ENCODE measurements at regions not wholly inside any gene's neighbourhood (a gene's known extent, or its start where the extent isn't known, plus 50 kb on each side); places are given as distances from the start of the nearest gene placed in this dataset.

DNA sequence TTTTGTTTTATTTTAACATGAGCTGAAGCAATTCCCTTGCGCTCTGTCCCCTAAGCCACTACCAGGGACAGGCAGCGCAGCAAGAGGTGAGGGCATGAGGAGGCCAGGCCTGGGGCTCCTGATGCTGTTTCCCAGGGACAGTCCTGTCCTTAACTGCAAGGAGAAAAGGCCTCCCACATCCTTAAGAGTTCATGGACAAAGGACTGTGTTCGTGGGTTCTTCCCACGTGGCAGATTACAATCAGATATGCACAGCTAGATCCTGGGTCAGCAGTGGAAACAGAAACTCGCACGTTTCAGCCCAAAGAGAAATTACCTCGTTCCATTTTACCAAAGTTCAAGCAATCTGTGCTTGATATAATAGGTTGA, 85.8 kb downstream of the MIS18A start:
- 33 to 97% (median 77%) methylated on average over 2 to 6 of the region's 7 CpGs; no CpG with 5 or more reads in 2 of the 10 experiments for WGBS, 10 experiments
- H3K4me1 ChIP-seq (replicated peaks in 1 of 2) = no peaks in the 10 kb centered on the region
- H3K27ac ChIP-seq = no peak overlapping the region
- no peak overlapping the region for H3K4me3 ChIP-seq
- no peak for ATAC-seq (replicated peaks in 6 of 8)
- in situ Hi-C loops (cut with MboI; ENCODE audit: low pct_unique_long_range_greater_than_20kb in 2 of 9, low sequenced_read_pairs in 9 of 9, unreplicated experiment in 9 of 9) = loop anchor here in 1 of 9 experiments (25.0 kb wide), 1 partner anchor 106 kb away; no protein-coding TSS in a partner anchor

DNA sequence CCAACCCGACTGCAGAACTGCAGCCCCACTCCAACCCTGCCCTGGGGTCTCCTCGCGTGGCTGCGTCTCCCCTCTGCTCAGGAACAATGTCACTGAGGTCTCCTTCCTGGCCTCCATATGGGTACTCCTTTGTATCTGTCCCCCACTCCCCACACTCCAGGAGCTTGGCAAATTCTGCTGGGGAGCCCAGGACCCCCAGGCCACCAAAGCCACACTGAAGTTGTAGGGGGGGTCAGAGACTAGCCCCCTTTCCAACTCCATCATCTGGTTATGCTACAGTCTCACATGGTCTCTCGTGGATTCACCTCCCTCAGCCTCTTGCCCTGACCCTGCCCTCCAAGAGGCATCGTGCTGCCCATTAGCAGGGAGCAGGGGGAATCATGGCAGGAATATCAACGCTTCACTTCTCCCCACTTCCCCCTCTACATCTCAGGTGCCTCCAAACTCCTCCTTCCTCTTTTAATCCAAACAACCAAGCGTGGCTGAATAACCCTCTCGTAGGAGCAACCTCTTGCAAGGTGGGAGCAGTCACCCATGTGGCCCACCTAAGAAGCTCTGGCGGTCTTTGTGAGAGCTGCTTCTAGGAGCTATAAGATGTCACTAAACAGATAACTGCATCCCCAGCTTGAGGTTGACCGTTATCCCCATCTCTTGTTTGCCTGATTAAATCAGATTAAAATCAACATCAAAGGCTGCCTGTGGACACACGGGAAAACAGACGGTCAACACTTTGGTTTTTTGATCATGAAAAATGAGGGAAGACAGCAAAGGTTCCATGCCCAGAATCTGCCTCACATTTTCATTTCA, 86.4 kb downstream of the MIS18A start:
- Histone ChIP-seq H3K4me3 (no peak overlapping the region), H3K27ac (no peak overlapping the region), H3K4me1 (replicated peaks in 1 of 2) (peaks cover 1 to 5% of the 10 kb centered on the region in 2 donors)
- ATAC-seq (replicated peaks in 6 of 8) = no peak
- 53 to 96% (median 72%) methylated on average over 1 to 8 of the region's 13 CpGs; no CpG with 5 or more reads in 1 of the 10 experiments for WGBS, 10 experiments
- in situ Hi-C loops (cut with MboI; ENCODE audit: low pct_unique_long_range_greater_than_20kb in 2 of 9, low sequenced_read_pairs in 9 of 9, unreplicated experiment in 9 of 9) = loop anchor here in 1 of 9 experiments (25.0 kb wide), 1 partner anchor 105 kb away; no protein-coding TSS in a partner anchor

DNA sequence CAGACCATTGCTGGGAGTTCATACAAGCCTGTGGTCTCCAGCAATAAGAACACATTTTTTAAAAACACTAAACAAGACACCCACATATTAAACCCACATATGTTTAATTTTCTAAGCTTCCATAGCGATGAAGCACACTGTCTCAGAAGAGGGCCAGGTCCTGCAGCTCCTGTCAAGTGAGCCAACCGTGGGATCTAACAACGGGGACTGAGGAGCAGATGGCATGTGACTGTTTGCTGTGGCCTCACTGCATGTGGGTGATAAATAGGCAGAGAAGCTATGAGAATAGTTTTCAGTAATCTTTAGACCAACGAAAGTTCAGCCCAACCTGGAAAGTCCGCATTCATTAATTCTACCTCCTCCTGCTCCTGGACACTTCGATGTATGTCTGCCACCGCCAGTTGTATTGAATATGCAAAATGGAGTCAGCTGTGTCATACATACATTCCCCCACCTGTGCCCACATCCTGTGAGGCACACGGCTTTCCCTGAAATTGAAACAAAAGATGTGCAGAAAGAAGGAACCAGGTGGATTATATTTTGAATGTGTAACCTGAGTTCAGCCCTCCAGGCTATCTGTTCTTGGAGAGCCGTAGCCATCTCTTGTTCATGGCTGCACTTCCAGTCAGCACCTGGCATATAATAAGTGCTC, 88.2 kb downstream of the MIS18A start:
- in situ Hi-C loops (cut with MboI; ENCODE audit: low pct_unique_long_range_greater_than_20kb in 2 of 9, low sequenced_read_pairs in 9 of 9, unreplicated experiment in 9 of 9) = loop anchor here in 1 of 9 experiments (25.0 kb wide), 1 partner anchor 103 kb away; no protein-coding TSS in a partner anchor
- peak in 1 of 8 experiments; percentile 37 for ATAC-seq (replicated peaks in 6 of 8)
- WGBS, 10 experiments = 0 to 100% (median 71%) methylated on average over 1 to 8 of the region's 9 CpGs; no CpG with 5 or more reads in 2 of the 10 experiments
- Histone ChIP-seq H3K4me1 (replicated peaks in 1 of 2) (peaks cover 15 to 20% of the 10 kb centered on the region in 2 donors), H3K4me3 (no peak overlapping the region), H3K27ac (no peak overlapping the region)

DNA sequence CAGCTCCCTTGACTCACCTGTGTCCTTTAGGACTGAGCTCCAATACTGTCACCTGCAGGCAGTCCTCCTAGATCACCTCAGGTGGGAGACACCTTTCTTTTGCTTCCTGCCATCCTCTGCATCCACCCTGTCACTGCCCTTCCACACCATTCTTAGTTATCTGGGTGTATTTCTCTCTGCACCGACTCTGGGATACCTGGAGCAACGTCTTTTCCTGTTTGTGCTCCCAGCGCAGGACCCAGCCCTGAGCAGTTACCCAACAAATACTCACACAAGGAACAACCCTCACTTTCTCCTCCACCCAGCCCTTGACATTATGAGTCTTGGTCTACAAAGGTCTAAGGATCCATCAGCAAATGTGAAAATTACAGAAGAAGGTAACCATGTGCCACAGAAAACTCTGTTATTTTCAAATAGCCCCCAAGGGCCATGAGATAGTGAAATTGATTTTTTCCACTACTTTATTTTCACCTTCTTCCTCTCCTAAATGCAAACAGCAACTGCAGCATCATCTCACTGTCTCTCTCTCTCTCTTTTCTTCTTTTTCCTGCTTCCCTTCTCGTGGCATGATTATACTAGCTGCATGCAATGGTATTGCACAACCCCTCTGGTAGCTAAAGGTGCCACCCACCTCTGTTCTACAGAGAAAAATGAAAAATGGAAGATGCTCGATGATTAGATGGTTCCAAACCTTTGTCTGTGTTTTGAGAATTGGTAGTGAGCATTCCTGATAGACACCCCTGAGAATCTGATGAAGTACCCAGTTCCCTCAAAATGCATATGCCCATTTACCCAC, 89.0 kb downstream of the MIS18A start:
- Histone ChIP-seq H3K27ac (no peak overlapping the region), H3K4me1 (replicated peaks in 1 of 2) (peaks cover 15 to 20% of the 10 kb centered on the region in 2 donors), H3K4me3 (no peak overlapping the region)
- in situ Hi-C loops (cut with MboI; ENCODE audit: low pct_unique_long_range_greater_than_20kb in 2 of 9, low sequenced_read_pairs in 9 of 9, unreplicated experiment in 9 of 9) = loop anchor here in 1 of 9 experiments (25.0 kb wide), 1 partner anchor 103 kb away; no protein-coding TSS in a partner anchor
- 28 to 100% (median 71%) methylated on average over 1 to 5 of the region's 5 CpGs for WGBS, 10 experiments
- no peak for ATAC-seq (replicated peaks in 6 of 8)

DNA sequence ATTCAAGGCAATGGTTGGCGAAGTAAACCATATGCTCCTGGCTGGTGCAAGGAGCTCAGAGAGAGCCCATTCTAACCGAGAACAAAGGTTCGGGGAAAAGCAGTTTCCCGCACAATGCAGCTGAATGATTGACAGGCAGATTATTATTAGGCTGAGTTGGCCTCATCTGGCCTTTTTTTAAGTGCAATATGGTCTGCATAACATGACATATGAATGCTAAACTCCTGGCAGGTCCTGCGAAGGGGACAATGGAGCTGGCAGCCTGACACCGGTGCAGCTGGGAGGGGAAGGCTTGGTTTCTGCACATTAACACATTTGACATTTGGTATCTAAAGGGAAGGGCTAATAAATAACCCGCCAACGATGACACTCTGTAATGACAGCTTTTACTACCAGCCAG, 92.0 kb downstream of the MIS18A start:
- in situ Hi-C loops (cut with MboI; ENCODE audit: low pct_unique_long_range_greater_than_20kb in 2 of 9, low sequenced_read_pairs in 9 of 9, unreplicated experiment in 9 of 9) = loop anchor here in 1 of 9 experiments (25.0 kb wide), 1 partner anchor 100 kb away; no protein-coding TSS in a partner anchor

DNA sequence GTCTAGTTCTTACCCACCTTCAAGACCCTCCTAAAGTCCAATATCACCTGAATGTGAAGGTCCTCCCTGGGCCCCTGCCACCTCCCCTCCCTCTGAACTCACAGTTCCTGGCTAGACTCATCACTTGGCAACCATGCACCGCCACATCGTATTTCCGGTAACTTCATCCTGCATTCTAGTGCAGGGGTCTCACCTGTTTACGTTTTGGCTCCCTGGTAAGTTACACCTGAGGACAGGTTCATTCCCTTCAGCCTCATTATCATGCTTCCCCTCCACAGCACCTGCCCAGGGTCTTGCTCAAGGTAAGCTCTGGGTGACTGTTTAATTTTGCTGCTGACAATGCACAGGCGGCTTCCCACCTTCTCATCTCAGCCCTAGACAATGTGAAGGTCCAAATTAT, 93.1 kb downstream of the MIS18A start:
- Histone ChIP-seq H3K4me3 (no peak overlapping the region), H3K27ac (no peak overlapping the region), H3K4me1 (replicated peaks in 1 of 2) (peaks cover 15 to 20% of the 10 kb centered on the region in 2 donors)
- 0 to 100% (median 93%) methylated on average over 1 to 4 of the region's 5 CpGs; no CpG with 5 or more reads in 5 of the 10 experiments for WGBS, 10 experiments
- in situ Hi-C loops (cut with MboI; ENCODE audit: low pct_unique_long_range_greater_than_20kb in 2 of 9, low sequenced_read_pairs in 9 of 9, unreplicated experiment in 9 of 9) = loop anchor here in 1 of 9 experiments (25.0 kb wide), 1 partner anchor 98 kb away; no protein-coding TSS in a partner anchor
- no peak for ATAC-seq (replicated peaks in 6 of 8)

More for the DNA sequence above, 92.0 kb downstream of the MIS18A start:
- peaks cover 15 to 20% of the 10 kb centered on the region in 2 donors for H3K4me1 ChIP-seq (replicated peaks in 1 of 2)
- H3K27ac ChIP-seq = peak overlapping the region; percentile 42 to 59
- 4 to 64% (median 9%) methylated on average over 3 to 7 of the region's 8 CpGs; no CpG with 5 or more reads in 2 of the 10 experiments for WGBS, 10 experiments
- peak in 6 of 8 experiments; percentile 24 to 94 (median 90) for ATAC-seq (replicated peaks in 6 of 8)
- H3K4me3 ChIP-seq = no peak overlapping the region

DNA sequence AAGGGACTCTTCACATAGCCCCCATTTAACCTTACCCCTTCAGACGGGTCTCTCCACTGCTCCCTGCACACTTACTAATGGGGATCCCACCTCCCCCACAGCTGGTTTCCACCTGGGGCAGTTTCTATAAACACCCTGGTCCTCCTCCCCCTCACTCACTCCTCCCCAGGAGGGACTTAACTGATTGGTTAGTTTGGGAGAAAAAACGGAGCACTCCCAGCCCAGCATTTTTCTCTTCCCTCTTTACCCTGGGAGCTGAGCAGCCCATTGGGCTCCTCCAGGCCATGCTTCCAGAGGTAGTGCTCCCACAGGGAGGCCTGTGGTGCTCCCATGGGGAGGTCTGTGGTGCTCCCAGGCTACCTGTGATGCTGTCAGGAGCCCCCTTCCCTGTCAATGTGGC, 93.7 kb downstream of the MIS18A start:
- Histone ChIP-seq H3K4me1 (replicated peaks in 1 of 2) (peaks cover 15 to 20% of the 10 kb centered on the region in 2 donors), H3K4me3 (no peak overlapping the region), H3K27ac (no peak overlapping the region)
- 0 to 100% (median 93%) methylated on average over 1 of the region's 2 CpGs; no CpG with 5 or more reads in 6 of the 10 experiments for WGBS, 10 experiments
- ATAC-seq (replicated peaks in 6 of 8) = no peak
- in situ Hi-C loops (cut with MboI; ENCODE audit: low pct_unique_long_range_greater_than_20kb in 2 of 9, low sequenced_read_pairs in 9 of 9, unreplicated experiment in 9 of 9) = loop anchor here in 1 of 9 experiments (25.0 kb wide), 1 partner anchor 98 kb away; no protein-coding TSS in a partner anchor

DNA sequence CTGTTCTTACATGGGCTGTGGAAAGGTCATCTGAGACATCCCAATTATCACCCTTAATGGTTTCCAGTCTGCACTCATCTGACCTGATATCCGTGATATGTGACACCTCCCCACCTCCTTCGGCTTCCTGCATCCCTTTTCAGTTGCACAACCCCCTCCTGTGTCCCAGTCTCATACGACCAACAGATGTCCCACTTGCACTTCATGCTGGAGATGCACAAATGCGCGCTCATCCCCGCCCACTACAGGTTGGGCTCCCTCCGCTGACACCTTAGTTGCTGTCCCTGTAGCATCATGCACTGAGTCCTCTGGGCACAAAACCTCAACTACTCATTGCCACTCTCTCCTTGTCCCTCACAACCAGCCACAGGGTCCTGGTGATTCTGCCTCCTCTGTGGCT, 94.4 kb downstream of the MIS18A start:
- Histone ChIP-seq H3K27ac (no peak overlapping the region), H3K4me3 (no peak overlapping the region), H3K4me1 (replicated peaks in 1 of 2) (peaks cover 15 to 20% of the 10 kb centered on the region in 2 donors)
- in situ Hi-C loops (cut with MboI; ENCODE audit: low pct_unique_long_range_greater_than_20kb in 2 of 9, low sequenced_read_pairs in 9 of 9, unreplicated experiment in 9 of 9) = loop anchor here in 1 of 9 experiments (25.0 kb wide), 1 partner anchor 97 kb away; no protein-coding TSS in a partner anchor
- WGBS, 10 experiments = 0 to 91% (median 69%) methylated on average over 1 to 6 of the region's 7 CpGs; no CpG with 5 or more reads in 5 of the 10 experiments
- ATAC-seq (replicated peaks in 6 of 8) = peak in 1 of 8 experiments; percentile 83

DNA sequence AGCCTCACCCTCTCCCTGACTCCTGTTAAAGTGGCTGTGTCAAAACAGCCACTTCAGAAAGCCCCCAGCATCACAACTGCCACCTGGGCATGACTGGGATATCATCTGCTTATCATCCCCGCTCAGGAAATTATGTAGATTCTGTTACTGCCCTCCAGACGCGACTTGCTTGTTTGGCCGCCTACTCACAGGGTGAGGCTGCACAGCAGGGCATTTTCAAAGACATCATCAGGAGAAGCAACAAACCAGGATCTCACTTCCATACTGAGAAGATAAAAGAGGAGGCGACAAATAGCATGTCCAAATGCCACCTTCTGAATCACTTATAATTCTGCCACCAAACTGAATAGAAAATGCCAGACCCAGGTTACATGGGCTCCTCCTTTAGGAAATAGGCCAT, 94.8 kb downstream of the MIS18A start:
- Histone ChIP-seq H3K4me3 (no peak overlapping the region), H3K27ac (no peak overlapping the region), H3K4me1 (replicated peaks in 1 of 2) (peaks cover 15 to 20% of the 10 kb centered on the region in 2 donors)
- peak in 2 of 8 experiments; percentile 31 to 68 for ATAC-seq (replicated peaks in 6 of 8)
- in situ Hi-C loops (cut with MboI; ENCODE audit: low pct_unique_long_range_greater_than_20kb in 2 of 9, low sequenced_read_pairs in 9 of 9, unreplicated experiment in 9 of 9) = loop anchor here in 1 of 9 experiments (25.0 kb wide), 1 partner anchor 97 kb away; no protein-coding TSS in a partner anchor
- WGBS, 10 experiments = 23 to 98% (median 59%) methylated on average over 4 to 5 of the region's 5 CpGs; no CpG with 5 or more reads in 4 of the 10 experiments

DNA sequence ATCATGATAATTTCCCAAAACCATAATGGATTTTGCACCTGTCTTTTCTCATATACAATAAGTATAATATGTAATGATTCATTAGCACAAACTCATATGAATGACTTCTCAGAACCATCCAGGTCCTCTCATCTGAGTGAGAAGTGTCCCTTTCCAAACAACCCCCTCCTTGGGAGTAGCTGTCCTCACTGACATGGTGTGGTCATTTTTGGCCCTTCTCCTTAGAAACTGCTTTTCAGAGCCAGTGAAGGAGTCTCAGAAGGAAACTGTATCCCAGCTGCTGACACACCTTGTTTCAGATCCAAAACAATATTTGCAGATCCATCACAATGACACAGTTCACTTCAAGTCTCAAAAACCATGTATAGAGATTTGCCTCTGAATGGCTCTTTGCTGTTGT, 95.5 kb downstream of the MIS18A start:
- peaks cover 15 to 20% of the 10 kb centered on the region in 2 donors for H3K4me1 ChIP-seq (replicated peaks in 1 of 2)
- ATAC-seq (replicated peaks in 6 of 8) = no peak
- H3K27ac ChIP-seq = no peak overlapping the region
- H3K4me3 ChIP-seq = no peak overlapping the region
- in situ Hi-C loops (cut with MboI; ENCODE audit: low pct_unique_long_range_greater_than_20kb in 2 of 9, low sequenced_read_pairs in 9 of 9, unreplicated experiment in 9 of 9) = loop anchor here in 1 of 9 experiments (25.0 kb wide), 1 partner anchor 96 kb away; no protein-coding TSS in a partner anchor

DNA sequence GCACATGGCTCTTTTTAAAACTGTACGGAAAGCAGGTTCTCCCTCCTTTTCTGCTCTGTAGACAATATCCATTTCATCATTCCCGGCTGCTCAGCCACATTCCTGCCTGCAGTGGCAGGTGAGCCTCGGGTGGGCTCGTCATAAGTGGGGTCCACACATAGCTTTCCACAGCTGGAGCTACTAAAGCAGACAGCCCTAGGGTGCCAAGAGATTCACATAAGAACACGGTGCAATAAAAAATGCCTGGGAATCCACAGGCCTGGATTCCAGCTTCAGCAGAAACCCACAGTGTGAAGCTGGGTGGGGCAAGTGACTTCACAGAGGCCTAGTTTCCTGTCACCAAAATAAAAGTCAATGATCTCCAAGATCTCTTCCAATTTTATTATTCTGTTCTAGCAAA, 96.4 kb downstream of the MIS18A start:
- no peak for ATAC-seq (replicated peaks in 6 of 8)
- in situ Hi-C loops (cut with MboI; ENCODE audit: low pct_unique_long_range_greater_than_20kb in 2 of 9, low sequenced_read_pairs in 9 of 9, unreplicated experiment in 9 of 9) = loop anchor here in 1 of 9 experiments (25.0 kb wide), 1 partner anchor 95 kb away; no protein-coding TSS in a partner anchor
- Histone ChIP-seq H3K4me3 (no peak overlapping the region), H3K4me1 (replicated peaks in 1 of 2) (peaks cover 13 to 14% of the 10 kb centered on the region in 2 donors), H3K27ac (no peak overlapping the region)
- 17 to 98% (median 79%) methylated on average over 1 to 5 of the region's 5 CpGs; no CpG with 5 or more reads in 3 of the 10 experiments for WGBS, 10 experiments

DNA sequence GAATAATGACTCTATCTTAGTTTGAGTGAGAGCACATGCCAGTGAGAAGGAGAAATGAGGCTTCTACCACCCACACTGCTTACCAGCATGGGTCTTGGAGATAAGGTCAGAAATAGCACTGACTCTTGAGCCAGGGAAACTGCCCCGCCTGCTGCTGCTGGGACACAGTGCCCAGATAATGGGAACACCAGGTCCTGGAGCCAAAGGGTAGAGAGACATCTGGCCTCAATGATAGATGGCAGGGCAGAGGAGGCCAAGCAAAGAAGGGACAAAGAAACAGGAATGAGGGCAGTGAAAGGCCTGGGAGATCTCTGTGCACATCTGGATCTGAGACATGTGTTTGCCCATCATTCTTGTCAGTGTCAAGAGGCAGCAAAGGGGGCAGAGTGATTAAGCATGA, 97.4 kb downstream of the MIS18A start:
- in situ Hi-C loops (cut with MboI; ENCODE audit: low pct_unique_long_range_greater_than_20kb in 2 of 9, low sequenced_read_pairs in 9 of 9, unreplicated experiment in 9 of 9) = loop anchor here in 1 of 9 experiments (25.0 kb wide), 1 partner anchor 94 kb away; no protein-coding TSS in a partner anchor

More for the DNA sequence above, 97.4 kb downstream of the MIS18A start:
- 20 to 83% (median 80%) methylated on average over 1 of the region's 1 CpG; no CpG with 5 or more reads in 7 of the 10 experiments for WGBS, 10 experiments
- no peak for ATAC-seq (replicated peaks in 6 of 8)
- Histone ChIP-seq H3K4me1 (replicated peaks in 1 of 2) (peaks cover 4 to 5% of the 10 kb centered on the region in 2 donors), H3K4me3 (no peak overlapping the region), H3K27ac (no peak overlapping the region)
